ENCODE measurements at regions not wholly inside any gene's neighbourhood (a gene's known extent, or its start where the extent isn't known, plus 50 kb on each side); places are given as distances from the start of the nearest gene placed in this dataset.

GRCh38 chr6:21648475-21649050 lies 55.0 kb downstream of the SOX4 start:
- no peak for ATAC-seq
- no peak for DNase-seq (ENCODE audit: low spot score in 2 of 2)
- Mint-ChIP-seq H3K4me3 (no peak overlapping the region), H3K9me3 (peaks cover 2% of the 10 kb centered on the region), H3K36me3 (no peaks in the 10 kb centered on the region), H3K4me1 (no peaks in the 10 kb centered on the region), H3K27ac (no peak overlapping the region)

- Mint-ChIP-seq H3K9me3 (peaks cover 2% of the 10 kb centered on the region), H3K4me1 (no peaks in the 10 kb centered on the region), H3K27ac (no peak overlapping the region), H3K4me3 (no peak overlapping the region), H3K36me3 (no peaks in the 10 kb centered on the region)
- no peak for DNase-seq (ENCODE audit: low spot score in 2 of 2)
- ATAC-seq = no peak
Observed at GRCh38 chr6:21653323-21653722, 59.8 kb downstream of the SOX4 start.

DNA sequence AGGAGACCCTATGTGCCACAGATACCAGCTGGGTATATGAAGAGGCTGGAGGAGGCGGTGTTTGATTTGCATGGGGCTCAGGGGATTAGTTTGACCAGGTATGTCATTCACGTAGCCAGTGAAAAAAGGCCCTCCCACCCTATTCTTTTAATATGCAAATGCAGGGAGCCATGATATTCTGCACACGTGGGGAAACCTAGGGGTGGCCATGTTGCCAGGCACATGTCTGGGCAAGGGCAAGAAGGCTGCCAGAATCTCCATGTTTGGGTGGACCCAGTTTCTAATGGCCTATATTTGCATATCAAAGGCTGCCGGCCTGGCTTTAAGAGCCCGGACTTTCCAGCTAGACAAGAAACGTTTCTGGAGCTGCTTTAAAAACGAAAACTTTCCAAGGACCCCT lies 60.4 kb downstream of the SOX4 start:
- Mint-ChIP-seq H3K4me1 (no peaks in the 10 kb centered on the region), H3K27ac (no peak overlapping the region), H3K36me3 (no peaks in the 10 kb centered on the region), H3K4me3 (no peak overlapping the region), H3K9me3 (peaks cover 2% of the 10 kb centered on the region)
- ATAC-seq (no peak), DNase-seq (ENCODE audit: low spot score in 2 of 2) (no peak)

DNA sequence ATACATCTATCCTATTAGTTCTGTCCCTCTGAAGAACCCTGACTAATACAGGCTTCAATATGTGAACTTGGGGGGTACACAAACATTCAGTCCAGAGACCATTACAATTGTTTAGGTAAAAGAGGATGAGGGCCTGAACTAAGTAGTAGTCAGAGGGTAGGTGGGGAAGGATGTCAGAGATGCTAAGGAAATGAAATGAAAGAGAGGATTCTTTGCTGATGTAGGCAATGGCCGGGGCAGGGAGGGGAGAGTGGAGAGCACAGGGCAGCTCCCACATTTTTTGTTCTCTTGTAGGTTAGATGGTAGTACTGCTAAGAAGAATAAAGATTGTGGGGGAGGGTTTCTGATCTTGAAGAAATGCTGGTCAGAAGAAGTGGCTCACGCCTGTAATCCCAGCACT lies 60.8 kb downstream of the SOX4 start:
- no peak overlapping the region for H3K4me3 Mint-ChIP-seq
- no peaks in the 10 kb centered on the region for H3K36me3 Mint-ChIP-seq
- no peak overlapping the region for H3K27ac Mint-ChIP-seq
- H3K4me1 Mint-ChIP-seq = no peaks in the 10 kb centered on the region
- ATAC-seq (no peak), DNase-seq (ENCODE audit: low spot score in 2 of 2) (no peak)
- peaks cover 2% of the 10 kb centered on the region for H3K9me3 Mint-ChIP-seq

- Mint-ChIP-seq H3K9me3 (no peaks in the 10 kb centered on the region), H3K27ac (no peak overlapping the region), H3K4me3 (no peak overlapping the region), H3K4me1 (peaks cover 18% of the 10 kb centered on the region), H3K36me3 (no peaks in the 10 kb centered on the region)
- ATAC-seq (no peak), DNase-seq (ENCODE audit: low spot score in 2 of 2) (no peak)
Observed at GRCh38 chr6:21663966-21664313, 70.4 kb downstream of the SOX4 start.

GRCh38 chr6:21664314-21665109 lies 71.0 kb downstream of the SOX4 start:
- ATAC-seq (peak; percentile 40), DNase-seq (ENCODE audit: low spot score in 2 of 2) (no peak)
- Mint-ChIP-seq H3K4me1 (peaks cover 18% of the 10 kb centered on the region), H3K4me3 (no peak overlapping the region), H3K36me3 (no peaks in the 10 kb centered on the region), H3K27ac (no peak overlapping the region), H3K9me3 (no peaks in the 10 kb centered on the region)

DNA sequence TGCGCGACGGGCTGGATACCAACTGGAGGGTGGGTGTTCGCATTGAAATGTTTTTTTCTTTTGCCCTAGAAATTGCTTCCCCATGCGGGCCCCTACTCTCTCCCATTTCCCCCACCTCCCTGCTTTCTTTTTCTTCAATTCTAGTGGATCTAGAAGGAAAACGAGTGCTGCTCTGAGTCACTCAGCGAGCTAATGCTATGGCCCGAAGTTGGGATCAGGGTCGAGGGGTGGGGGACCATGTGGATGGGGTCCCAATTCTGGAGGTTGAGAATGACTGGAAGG lies 71.5 kb downstream of the SOX4 start:
- ATAC-seq (no peak), DNase-seq (ENCODE audit: low spot score in 2 of 2) (no peak)
- no peaks in the 10 kb centered on the region for H3K36me3 Mint-ChIP-seq
- no peaks in the 10 kb centered on the region for H3K9me3 Mint-ChIP-seq
- no peak overlapping the region for H3K27ac Mint-ChIP-seq
- H3K4me1 Mint-ChIP-seq = peaks cover 18% of the 10 kb centered on the region
- peak overlapping the region; percentile 32 for H3K4me3 Mint-ChIP-seq

GRCh38 chr6:21665392-21666200 lies 72.0 kb downstream of the SOX4 start:
- no peak for DNase-seq (ENCODE audit: low spot score in 2 of 2)
- Mint-ChIP-seq H3K27ac (no peak overlapping the region), H3K36me3 (no peaks in the 10 kb centered on the region), H3K9me3 (no peaks in the 10 kb centered on the region), H3K4me1 (peaks cover 18% of the 10 kb centered on the region), H3K4me3 (peak overlapping the region; percentile 32)
- peak; percentile 32 for ATAC-seq

DNA sequence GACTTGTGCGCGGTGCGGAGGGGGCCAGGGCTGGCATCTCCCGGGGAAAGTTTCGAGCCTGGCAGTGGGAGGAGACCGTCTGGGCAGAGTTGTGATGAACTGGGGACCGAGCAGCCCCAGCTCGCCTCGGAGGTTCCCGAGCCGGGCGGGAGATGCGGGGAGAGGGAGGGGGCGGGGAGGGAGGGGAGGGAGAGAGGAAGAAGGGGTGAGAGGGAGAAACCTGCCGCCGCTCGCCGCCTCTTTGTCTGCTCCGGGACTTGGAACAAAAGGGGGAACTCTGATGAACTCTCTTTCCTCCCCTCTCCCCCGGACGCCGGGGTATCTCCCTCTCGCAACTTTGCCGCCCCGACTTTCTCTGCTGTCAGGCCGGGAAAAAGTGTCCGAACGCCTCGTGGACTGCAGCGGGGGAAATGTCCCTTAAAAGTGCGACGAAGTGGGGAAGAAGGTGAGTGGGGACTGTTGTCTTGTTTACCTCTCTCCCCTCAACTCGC lies 72.7 kb downstream of the SOX4 start:
- Mint-ChIP-seq H3K4me1 (peaks cover 18% of the 10 kb centered on the region), H3K4me3 (peak overlapping the region; percentile 32), H3K36me3 (no peaks in the 10 kb centered on the region), H3K27ac (no peak overlapping the region), H3K9me3 (no peaks in the 10 kb centered on the region)
- no peak for DNase-seq (ENCODE audit: low spot score in 2 of 2)
- no peak for ATAC-seq

GRCh38 chr6:21666853-21667681 lies 73.5 kb downstream of the SOX4 start:
- no peak for DNase-seq (ENCODE audit: low spot score in 2 of 2)
- Mint-ChIP-seq H3K27ac (no peak overlapping the region), H3K9me3 (no peaks in the 10 kb centered on the region), H3K4me1 (peaks cover 18% of the 10 kb centered on the region), H3K4me3 (peak overlapping the region; percentile 32), H3K36me3 (no peaks in the 10 kb centered on the region)
- no peak for ATAC-seq

GRCh38 chr6:21668795-21669194 lies 75.2 kb downstream of the SOX4 start:
- Mint-ChIP-seq H3K9me3 (no peaks in the 10 kb centered on the region), H3K4me1 (peaks cover 18% of the 10 kb centered on the region), H3K27ac (no peak overlapping the region), H3K36me3 (no peaks in the 10 kb centered on the region), H3K4me3 (no peak overlapping the region)
- ATAC-seq = no peak
- no peak for DNase-seq (ENCODE audit: low spot score in 2 of 2)

DNA sequence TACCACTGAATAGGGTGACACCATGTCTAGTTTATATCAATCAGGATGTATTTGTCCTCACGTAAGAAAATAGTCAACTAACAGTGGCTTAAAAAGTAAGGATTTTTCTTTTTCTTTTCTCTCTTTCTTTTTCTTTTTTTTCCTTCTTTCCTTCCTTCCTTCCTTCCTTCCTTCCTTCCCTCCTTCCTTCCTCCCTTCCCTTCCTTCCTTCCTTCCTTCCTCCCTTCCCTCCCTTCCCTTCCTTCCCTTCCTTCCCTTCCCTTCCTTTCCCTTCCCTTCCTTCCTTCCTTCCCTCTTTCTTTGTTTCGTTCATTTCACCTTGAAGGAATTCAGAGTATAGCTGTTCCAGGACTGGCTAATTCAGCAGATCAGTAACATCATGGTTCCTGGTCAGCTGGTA lies 83.2 kb downstream of the SOX4 start:
- H3K27ac Mint-ChIP-seq = no peak overlapping the region
- ATAC-seq (no peak), DNase-seq (ENCODE audit: low spot score in 2 of 2) (no peak)
- H3K4me3 Mint-ChIP-seq = no peak overlapping the region
- no peaks in the 10 kb centered on the region for H3K36me3 Mint-ChIP-seq
- no peaks in the 10 kb centered on the region for H3K9me3 Mint-ChIP-seq
- no peaks in the 10 kb centered on the region for H3K4me1 Mint-ChIP-seq

DNA sequence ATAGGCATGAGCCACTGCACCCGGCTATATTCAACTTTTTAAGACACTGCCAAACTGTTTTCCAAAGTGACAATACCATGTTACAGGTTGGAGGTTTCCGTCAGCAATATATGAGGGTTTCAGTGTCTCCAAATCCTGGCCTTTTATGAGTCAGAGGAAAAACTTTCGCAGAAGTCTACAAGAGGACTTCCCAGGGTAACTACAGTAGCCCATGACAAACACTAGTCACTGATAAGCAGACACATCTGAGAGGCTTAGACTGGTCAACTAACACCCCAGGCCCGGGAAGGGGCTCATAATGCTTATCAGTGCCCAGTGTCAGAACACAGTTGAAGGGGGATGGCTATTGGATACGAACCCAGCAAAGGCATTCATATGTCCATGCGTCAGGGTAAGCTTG lies 85.4 kb downstream of the SOX4 start:
- H3K36me3 Mint-ChIP-seq = no peaks in the 10 kb centered on the region
- H3K4me1 Mint-ChIP-seq = no peaks in the 10 kb centered on the region
- ATAC-seq (no peak), DNase-seq (ENCODE audit: low spot score in 2 of 2) (no peak)
- no peak overlapping the region for H3K27ac Mint-ChIP-seq
- no peaks in the 10 kb centered on the region for H3K9me3 Mint-ChIP-seq
- H3K4me3 Mint-ChIP-seq = no peak overlapping the region

DNA sequence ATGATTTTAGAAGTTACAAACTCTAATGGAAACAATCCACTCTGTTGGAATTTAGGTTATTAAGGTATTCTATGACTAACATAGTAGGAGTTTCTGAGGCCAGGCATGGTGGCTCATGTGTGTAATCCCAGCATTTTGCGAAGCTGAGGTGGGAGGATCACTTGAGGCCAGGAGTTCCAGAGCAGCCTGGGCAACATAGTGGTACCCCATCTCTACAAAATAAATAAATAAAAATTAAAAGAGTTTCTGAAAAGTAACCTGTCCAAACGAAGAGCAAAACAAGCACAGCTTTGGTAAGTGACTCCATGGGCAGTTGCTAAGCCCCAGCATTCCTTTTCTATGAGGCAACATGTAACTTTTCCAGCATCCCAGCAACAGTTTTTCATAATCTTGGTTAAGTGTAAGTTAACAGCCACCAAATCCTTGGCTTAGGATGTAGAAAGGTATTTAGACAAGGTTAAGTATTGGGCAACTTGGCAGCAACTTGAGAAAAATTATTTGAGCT lies 86.3 kb downstream of the SOX4 start:
- ATAC-seq (no peak), DNase-seq (ENCODE audit: low spot score in 2 of 2) (no peak)
- H3K4me3 Mint-ChIP-seq = no peak overlapping the region
- no peaks in the 10 kb centered on the region for H3K9me3 Mint-ChIP-seq
- H3K36me3 Mint-ChIP-seq = no peaks in the 10 kb centered on the region
- no peaks in the 10 kb centered on the region for H3K4me1 Mint-ChIP-seq
- no peak overlapping the region for H3K27ac Mint-ChIP-seq

GRCh38 chr6:21680611-21681010 lies 87.1 kb downstream of the SOX4 start:
- Mint-ChIP-seq H3K4me3 (no peak overlapping the region), H3K4me1 (no peaks in the 10 kb centered on the region), H3K36me3 (no peaks in the 10 kb centered on the region), H3K9me3 (no peaks in the 10 kb centered on the region), H3K27ac (no peak overlapping the region)
- DNase-seq (ENCODE audit: low spot score in 2 of 2) (no peak), ATAC-seq (no peak)
